Mesodermal cell (in vitro differentiated cells): ENCODE measurements at regions not wholly inside any gene's neighbourhood (a gene's known extent, or its start where the extent isn't known, plus 50 kb on each side); places are given as distances from the start of the nearest gene placed in this dataset.

Source experiments
- H3K27ac ChIP-seq: 2 replicates; pipeline ENCODE4 v1.7.0; 2013; ENCODE audit warnings: mild to moderate bottlenecking, low read depth, low read length, moderate library complexity; ENCODE audit not compliant: severe bottlenecking
- H3K36me3 ChIP-seq: 2 replicates; pipeline ENCODE4 v1.7.1; 2013; ENCODE audit warnings: mild to moderate bottlenecking, low read length, moderate library complexity; ENCODE audit not compliant: control insufficient read depth, insufficient read depth
- H3K4me1 ChIP-seq: one replicate; pipeline ENCODE4 v1.7.1; 2013; ENCODE audit warnings: mild to moderate bottlenecking, low read length; ENCODE audit not compliant: insufficient read depth, control insufficient read depth, poor library complexity, severe bottlenecking
- H3K4me3 ChIP-seq: 2 replicates; pipeline ENCODE4 v1.7.0; 2013; ENCODE audit warnings: low read length, control low read depth, mild to moderate bottlenecking; ENCODE audit not compliant: insufficient read depth, poor library complexity, severe bottlenecking; ENCODE audit errors: extremely low read depth
- H3K9me3 ChIP-seq: 2 replicates; pipeline ENCODE4 v1.7.1; 2013; ENCODE audit warnings: mild to moderate bottlenecking, low read length, moderate library complexity; ENCODE audit not compliant: control insufficient read depth
- WGBS, 2 experiments: methylation state at CpG; one replicate each; pipeline ENCODE4 v1.1.5; 2013; ENCODE audit warnings: missing lambda C conversion rate in 2 of 2; ENCODE audit not compliant: insufficient coverage in 2 of 2; 5-methylcytosine and 5-hydroxymethylcytosine counted together

DNA sequence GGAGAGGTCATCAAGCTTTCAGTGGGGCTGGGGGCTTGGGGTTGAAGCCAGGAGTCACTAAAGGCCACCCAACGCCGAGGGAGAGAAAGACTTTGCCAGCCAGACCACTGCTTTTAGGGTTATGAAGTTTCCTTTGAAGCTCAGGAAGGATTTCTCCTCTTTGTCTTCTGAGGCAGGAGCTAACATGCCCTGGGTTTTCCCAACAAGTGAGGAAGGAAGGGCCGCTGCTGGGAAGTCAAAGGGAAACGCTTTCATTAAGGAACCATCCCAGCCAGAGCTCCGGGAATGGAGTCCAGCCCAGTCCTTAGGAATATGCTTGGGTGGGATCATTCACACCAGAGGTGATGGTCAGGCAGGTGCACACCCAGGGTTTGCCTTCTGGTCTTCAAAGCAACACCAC is 436.9 kb downstream of the PRDM2 start:
- no peak overlapping the region for H3K27ac ChIP-seq
- H3K36me3 ChIP-seq: no peaks in the 10 kb centered on the region
- H3K4me3 ChIP-seq: no peak overlapping the region
- no peaks in the 10 kb centered on the region for H3K9me3 ChIP-seq
- no peaks in the 10 kb centered on the region for H3K4me1 ChIP-seq
- 62 to 82% methylated on average over 3 to 5 of the region's 5 CpGs for WGBS, 2 experiments

DNA sequence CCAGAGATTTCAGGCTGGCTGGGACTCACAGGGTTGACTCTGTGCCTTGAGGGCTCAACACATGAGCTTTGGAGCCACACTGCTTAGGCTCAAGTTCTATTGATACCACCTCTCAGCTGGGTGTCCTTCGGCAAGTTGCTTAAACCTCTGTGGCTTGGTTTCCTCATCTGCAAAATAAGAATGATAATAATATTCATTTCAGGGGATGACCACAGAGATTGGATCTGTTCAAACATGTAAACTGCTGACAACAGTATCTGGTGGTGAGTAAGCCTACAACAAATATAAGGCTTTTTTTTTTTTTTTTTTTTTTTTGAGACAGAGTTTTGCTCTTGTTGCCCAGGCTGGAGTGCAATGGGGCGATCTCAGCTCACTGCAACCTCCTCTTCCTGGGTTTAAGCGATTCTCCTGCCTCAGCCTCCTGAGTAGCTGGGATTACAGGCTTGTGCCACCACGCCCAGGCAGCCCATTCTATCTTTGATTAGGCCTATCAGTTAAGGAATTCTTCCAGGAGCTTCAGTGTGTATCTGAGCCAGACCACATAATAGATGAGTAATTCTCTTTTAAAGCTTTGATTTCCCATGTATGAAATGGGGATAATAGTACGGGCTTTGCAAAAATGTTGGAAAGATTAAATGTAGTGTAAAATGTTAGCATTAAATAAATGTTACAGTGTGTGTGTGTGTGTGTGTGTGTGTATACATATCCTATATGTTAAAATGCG is 437.6 kb downstream of the PRDM2 start:
- no peaks in the 10 kb centered on the region for H3K4me1 ChIP-seq
- no peaks in the 10 kb centered on the region for H3K36me3 ChIP-seq
- 89 to 94% methylated on average over 2 to 3 of the region's 6 CpGs for WGBS, 2 experiments
- no peak overlapping the region for H3K4me3 ChIP-seq
- no peak overlapping the region for H3K27ac ChIP-seq
- H3K9me3 ChIP-seq: no peaks in the 10 kb centered on the region

DNA sequence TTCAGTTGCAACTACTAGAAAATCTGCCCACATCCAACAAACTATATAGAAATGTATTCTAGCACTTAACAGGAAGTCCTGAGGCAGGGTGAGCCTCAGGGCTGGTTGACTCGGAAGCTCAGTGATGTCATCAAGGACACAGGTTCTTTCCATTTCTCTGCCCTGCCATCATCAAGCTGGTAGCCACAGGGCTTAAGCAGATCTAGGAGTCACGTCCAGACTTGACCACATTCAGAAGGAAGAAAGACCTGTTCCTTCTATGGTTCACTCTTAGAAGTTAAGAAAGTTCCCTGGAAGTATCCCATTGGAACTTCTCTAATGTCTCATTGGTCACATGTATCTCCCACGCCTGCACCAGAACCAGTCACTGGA is 438.1 kb downstream of the PRDM2 start:
- Histone ChIP-seq H3K36me3 (no peaks in the 10 kb centered on the region), H3K4me3 (no peak overlapping the region), H3K27ac (no peak overlapping the region), H3K9me3 (no peaks in the 10 kb centered on the region), H3K4me1 (no peaks in the 10 kb centered on the region)
- WGBS, 2 experiments: 92 to 100% methylated on average over 2 to 3 of the region's 3 CpGs

DNA sequence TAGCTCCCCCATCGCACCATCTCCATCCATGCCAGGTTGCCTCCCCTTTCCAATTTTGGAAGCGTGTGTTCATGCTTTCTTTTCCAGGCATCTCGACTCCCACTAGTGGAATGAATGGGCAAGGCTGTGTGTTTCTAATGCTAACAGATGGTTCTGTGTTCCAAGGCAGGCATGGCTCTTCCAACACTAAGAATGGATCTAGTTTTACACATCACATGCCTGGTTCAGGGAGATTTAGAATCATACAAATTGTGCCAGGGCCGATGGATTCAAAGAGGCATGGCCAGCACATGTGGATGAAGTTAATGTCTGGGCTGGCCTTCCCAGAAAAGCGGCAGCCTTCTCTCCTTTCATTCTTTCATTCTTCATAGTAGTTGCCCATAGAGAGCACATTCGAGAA is 438.7 kb downstream of the PRDM2 start:
- H3K4me1 ChIP-seq: no peaks in the 10 kb centered on the region

DNA sequence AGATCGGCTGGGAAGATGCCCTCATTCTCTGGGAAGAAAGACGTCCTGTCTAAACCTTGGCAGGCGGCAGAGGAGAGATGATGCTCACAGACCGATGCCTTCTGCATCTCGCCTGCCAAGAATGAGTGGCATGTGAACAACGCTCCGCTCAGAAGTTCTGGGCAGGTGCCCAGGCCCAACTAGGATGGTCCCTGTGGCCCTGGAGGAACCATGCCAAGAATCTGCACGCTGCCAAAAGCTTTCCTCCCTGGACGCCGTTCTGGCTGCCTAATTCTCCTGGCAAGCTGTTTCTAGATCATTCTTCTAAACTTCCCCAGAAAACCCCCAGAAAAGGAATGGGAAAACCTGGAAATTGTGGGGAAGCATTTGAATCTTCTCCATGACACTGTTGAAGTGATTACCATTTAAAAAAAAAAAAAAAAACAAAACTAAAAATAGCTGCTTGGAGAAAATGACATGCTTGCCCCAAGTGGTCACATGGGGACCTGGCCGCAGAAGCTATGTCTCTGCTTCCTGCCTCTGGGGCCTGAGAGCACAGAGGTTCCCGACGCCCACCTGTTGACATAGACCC is 440.9 kb downstream of the PRDM2 start:
- Histone ChIP-seq H3K27ac (no peak overlapping the region), H3K36me3 (no peaks in the 10 kb centered on the region), H3K4me3 (no peak overlapping the region), H3K9me3 (no peaks in the 10 kb centered on the region), H3K4me1 (no peaks in the 10 kb centered on the region)
- WGBS, 2 experiments: 95 to 97% methylated on average over 10 to 12 of the region's 13 CpGs

More for the DNA sequence above, 438.7 kb downstream of the PRDM2 start:
- Histone ChIP-seq H3K9me3 (no peaks in the 10 kb centered on the region), H3K36me3 (no peaks in the 10 kb centered on the region), H3K4me3 (no peak overlapping the region), H3K27ac (no peak overlapping the region)
- 90 to 93% methylated on average over 3 to 4 of the region's 6 CpGs for WGBS, 2 experiments

DNA sequence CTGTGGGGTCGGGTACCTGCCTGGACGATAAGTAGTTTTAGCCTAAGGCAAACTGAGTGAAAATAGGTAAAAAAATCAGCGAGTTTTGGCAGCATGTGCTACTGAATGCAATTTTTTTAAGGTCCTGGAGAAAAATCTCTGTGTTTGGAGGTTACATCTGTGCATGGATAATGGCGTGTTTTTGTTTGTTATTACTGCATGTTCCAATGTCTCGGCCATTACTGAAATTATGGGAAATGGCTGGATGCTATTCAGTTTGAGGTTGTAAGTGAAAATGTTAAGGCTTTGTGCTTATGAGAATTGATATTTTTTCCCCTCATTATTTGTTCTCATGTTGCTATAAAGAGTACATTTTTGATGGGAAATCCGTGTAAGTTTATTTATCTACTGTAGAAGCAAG is 441.7 kb downstream of the PRDM2 start:
- Histone ChIP-seq H3K4me3 (no peak overlapping the region), H3K4me1 (no peaks in the 10 kb centered on the region), H3K36me3 (no peaks in the 10 kb centered on the region), H3K27ac (no peak overlapping the region), H3K9me3 (no peaks in the 10 kb centered on the region)
- WGBS, 2 experiments: 95 to 98% methylated on average over 3 to 5 of the region's 6 CpGs

DNA sequence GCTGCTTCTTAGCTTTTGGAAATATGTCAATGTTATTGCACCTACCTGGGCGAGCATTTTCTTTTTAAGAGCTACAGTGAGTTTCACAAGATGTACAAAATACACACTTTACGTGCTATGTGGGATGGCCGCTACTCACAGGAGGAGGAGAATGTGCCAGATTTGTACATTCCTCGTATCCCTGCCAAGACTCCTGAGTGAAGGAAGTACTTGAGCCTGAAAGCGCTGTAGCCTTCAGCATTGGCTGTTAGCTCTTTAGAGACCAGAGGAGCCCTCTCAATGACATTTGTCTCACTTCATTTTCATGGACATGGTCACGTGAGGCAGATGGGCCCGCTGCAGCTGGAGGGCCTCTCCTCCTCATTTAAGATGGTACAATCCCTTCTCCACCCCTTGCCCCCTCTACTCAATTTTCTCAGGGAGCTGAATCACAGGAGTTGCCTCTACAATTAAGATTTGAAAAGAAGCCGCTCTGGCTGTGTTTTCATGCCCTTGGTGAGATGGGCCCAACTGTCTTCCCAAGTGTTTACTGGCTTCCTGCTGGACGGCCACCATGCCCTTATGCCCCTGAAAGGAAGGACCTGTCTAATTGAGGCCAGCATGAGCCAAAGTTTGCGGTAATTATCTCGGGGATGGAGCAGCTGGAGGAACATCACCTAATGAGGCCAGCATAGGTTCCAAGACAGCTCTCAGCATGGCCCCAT is 442.6 kb downstream of the PRDM2 start:
- H3K4me3 ChIP-seq: no peak overlapping the region
- H3K36me3 ChIP-seq: no peaks in the 10 kb centered on the region
- no peak overlapping the region for H3K27ac ChIP-seq
- WGBS, 2 experiments: 90 to 93% methylated on average over 10 to 11 of the region's 11 CpGs
- H3K4me1 ChIP-seq: no peaks in the 10 kb centered on the region
- H3K9me3 ChIP-seq: no peaks in the 10 kb centered on the region

DNA sequence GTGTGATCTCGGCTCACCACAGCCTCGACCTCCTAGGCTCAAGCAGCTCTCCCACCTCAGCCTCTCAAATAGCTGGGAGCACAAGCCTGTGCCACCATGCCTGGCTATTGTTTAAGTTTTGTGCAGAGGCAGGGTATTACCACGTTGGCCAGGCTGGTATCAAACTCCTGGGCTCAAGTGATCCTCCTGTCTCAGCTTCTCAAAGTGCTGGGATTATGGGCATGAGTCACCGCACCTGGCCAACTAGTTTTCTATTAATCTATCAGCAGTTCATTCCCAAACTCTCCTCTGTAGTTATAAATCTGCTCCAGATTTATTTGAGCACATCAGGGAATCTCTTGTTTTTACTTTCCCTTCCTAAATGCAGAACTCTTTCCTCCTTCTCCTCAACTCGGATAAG is 443.8 kb downstream of the PRDM2 start:
- Histone ChIP-seq H3K4me3 (no peak overlapping the region), H3K9me3 (no peaks in the 10 kb centered on the region), H3K4me1 (no peaks in the 10 kb centered on the region), H3K27ac (no peak overlapping the region), H3K36me3 (no peaks in the 10 kb centered on the region)
- 85 to 96% methylated on average over 4 to 5 of the region's 5 CpGs for WGBS, 2 experiments

DNA sequence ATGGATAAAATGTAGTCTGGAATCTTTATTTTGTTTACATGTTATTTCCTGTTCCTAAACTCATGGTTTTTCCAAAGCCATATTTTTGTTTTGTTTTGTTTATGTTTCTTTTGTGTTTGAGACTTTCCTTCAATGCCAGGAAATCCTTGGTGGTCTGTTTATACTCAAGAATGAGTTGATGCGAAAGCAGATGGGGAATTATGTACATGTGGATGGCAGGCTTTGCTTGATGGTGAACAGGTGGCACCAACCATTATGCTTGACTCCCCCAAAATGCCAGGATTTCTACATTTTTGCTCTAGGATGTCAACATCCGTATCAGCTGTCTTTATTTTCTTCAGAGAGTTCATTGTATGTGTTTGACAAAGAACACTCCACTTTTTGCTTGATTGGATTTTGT is 448.5 kb downstream of the PRDM2 start:
- H3K27ac ChIP-seq: no peak overlapping the region
- 100% methylated on average over 1 to 2 of the region's 2 CpGs for WGBS, 2 experiments
- no peaks in the 10 kb centered on the region for H3K36me3 ChIP-seq
- no peaks in the 10 kb centered on the region for H3K4me1 ChIP-seq
- no peak overlapping the region for H3K4me3 ChIP-seq
- no peaks in the 10 kb centered on the region for H3K9me3 ChIP-seq

DNA sequence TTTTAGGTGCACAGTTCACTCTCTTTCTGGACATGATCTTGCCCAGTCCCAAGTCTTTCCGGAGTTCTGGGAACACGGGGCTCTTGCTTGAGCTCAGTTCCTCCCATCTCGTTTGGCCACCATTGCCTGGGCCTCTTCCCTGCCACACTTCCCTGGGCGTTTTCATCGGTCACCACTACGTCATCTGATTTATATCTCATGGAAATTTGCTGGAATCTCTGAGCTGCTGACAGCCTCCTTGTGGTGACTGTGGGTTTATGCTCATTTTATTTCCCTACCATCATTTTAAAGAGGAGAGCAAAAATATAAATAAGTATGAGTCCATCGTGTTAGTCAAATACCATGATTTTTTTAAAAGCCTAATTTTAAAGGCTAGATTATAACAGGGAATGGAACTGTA is 449.1 kb upstream of the KAZN start:
- no peaks in the 10 kb centered on the region for H3K4me1 ChIP-seq
- no peaks in the 10 kb centered on the region for H3K36me3 ChIP-seq
- 88 to 100% methylated on average over 3 of the region's 7 CpGs for WGBS, 2 experiments
- H3K9me3 ChIP-seq: no peaks in the 10 kb centered on the region
- H3K27ac ChIP-seq: no peak overlapping the region
- no peak overlapping the region for H3K4me3 ChIP-seq

DNA sequence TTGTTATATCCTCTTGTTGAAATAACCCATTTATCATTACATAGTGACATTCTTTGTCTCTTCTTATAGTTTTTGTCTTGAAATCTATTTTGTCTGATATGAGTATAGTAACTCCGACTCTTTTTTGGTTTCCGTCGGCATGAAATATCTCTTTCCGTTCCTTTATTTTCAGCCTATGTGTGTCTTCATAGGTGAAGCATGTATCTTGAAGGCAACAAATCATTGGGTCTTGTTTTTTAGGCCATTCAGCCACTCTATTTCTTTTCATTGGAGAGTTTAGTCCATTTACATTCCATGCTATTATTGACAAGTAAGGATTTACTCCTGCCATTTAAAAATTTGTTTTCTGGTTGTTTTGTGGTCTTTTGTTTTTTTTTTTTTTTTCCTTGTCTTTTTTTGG is 441.9 kb upstream of the KAZN start:
- no peaks in the 10 kb centered on the region for H3K4me1 ChIP-seq
- WGBS, 2 experiments: no CpG with 5 or more reads among the region's 4 CpGs
- no peak overlapping the region for H3K27ac ChIP-seq
- H3K4me3 ChIP-seq: no peak overlapping the region
- H3K9me3 ChIP-seq: no peaks in the 10 kb centered on the region
- H3K36me3 ChIP-seq: no peaks in the 10 kb centered on the region
